ENCODE measurements at regions not wholly inside any gene's neighbourhood (a gene's known extent, or its start where the extent isn't known, plus 50 kb on each side); places are given as distances from the start of the nearest gene placed in this dataset.

DNA sequence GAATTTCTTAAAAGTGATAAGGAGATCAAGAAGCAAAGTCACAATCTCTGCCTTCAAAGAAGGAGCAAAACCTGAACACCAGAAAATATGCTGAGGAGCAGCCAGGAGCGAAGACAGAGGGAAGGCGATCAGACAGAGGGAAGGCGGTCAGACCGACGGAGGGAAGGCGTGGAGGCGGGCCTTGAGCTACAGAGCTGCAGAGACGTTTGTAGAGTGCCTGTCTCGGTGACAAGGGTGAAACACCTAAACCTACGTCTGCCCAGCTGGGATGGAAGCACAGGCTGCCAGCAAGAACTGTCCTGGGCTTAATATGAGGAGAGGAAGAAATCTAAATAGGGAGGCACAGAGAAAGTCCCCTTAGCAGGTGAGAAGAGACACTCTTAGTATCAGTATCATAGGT lies 476.0 kb downstream of the OCA2 start:
- TF ChIP-seq GATA3 (IDR thresholded peaks at IDR 0.05; ENCODE audit: low read depth, low read length) = no peak
- TF ChIP-seq GATA2 (IDR thresholded peaks at IDR 0.05; ENCODE audit: low read depth, low read length) = no peak

DNA sequence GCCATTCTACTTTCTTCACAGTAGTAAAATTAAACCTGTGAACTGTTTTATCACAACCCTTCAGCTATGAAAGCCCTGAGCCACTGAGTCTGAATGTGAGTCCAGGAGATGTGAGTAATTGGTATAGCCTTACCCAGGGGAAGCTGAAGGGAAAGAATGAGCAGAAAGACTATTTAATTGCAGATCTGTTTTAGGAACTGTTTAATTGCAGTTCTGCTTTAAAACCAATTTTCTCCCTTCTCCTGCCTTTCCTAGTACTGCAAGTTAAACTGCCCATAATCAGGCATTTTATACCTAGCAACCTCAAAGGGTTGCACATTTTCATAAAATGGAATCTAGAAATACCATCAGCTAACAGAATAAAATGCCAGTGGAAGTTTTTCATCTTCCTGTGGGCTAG lies 476.7 kb downstream of the OCA2 start:
- TF ChIP-seq GATA3 (IDR thresholded peaks at IDR 0.05; ENCODE audit: low read depth, low read length) (no peak), GATA2 (IDR thresholded peaks at IDR 0.05; ENCODE audit: low read depth, low read length) (no peak)

DNA sequence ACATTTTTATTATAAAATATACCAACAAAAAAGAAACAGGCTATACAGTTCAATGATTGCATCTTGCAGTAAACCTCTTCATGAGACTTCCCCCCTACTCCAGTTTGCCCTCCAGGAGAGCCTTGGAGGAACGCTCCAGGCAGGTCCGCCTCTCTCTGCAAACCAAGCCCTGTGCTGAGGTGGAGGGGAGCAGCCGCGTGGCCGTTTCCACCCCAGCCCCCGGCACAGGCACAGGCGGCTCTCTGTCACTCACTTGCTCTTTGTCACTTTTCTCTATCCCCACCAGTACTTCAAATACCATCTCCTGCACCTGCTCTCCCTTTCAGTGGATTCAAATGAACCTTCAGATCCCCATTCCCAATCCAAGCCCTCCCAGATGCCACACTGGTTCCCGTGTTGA lies 479.9 kb downstream of the OCA2 start:
- TF ChIP-seq GATA3 (IDR thresholded peaks at IDR 0.05; ENCODE audit: low read depth, low read length) (no peak), GATA2 (IDR thresholded peaks at IDR 0.05; ENCODE audit: low read depth, low read length) (no peak)

DNA sequence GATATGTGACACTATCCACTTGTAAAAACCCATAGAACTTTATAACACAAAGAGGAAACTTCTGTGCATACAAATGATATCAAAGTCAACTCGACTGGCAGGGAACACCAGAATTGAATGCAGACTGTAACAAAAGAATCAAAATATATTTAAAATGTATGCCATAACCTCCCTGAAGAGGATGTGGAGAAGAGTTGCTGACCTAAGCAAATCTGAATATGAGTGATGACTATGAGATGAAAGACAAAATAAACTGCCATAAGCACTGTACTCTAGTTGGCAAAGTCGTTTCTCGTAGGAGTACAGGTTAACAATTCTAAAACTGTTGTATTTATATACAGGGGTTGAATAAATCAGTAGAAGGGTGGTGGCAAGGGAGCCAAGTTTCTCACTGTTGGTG lies 482.1 kb downstream of the OCA2 start:
- no peak for TF ChIP-seq GATA3 (IDR thresholded peaks at IDR 0.05; ENCODE audit: low read depth, low read length)
- no peak for TF ChIP-seq GATA2 (IDR thresholded peaks at IDR 0.05; ENCODE audit: low read depth, low read length)

DNA sequence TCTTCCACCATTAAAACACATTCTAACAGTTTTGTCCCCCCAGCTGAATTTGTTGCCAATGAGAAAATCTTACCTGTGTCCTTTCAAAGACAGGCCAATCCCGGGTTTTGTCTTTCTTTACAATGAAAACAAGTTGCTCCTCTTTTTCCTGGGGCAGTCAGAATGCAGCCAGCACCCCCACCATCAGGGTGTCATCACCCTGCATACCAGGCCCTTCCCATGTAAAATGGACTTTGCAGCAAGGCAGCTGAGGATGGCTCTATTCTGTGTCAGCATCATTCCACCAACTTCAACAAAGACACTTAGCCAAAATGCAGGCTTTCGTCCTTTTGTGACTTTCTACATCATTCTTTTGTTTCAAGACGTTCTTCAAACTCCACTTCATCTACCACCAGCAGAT lies 490.9 kb downstream of the OCA2 start:
- TF ChIP-seq GATA2 (IDR thresholded peaks at IDR 0.05; ENCODE audit: low read depth, low read length) = no peak
- TF ChIP-seq GATA3 (IDR thresholded peaks at IDR 0.05; ENCODE audit: low read depth, low read length) = no peak

DNA sequence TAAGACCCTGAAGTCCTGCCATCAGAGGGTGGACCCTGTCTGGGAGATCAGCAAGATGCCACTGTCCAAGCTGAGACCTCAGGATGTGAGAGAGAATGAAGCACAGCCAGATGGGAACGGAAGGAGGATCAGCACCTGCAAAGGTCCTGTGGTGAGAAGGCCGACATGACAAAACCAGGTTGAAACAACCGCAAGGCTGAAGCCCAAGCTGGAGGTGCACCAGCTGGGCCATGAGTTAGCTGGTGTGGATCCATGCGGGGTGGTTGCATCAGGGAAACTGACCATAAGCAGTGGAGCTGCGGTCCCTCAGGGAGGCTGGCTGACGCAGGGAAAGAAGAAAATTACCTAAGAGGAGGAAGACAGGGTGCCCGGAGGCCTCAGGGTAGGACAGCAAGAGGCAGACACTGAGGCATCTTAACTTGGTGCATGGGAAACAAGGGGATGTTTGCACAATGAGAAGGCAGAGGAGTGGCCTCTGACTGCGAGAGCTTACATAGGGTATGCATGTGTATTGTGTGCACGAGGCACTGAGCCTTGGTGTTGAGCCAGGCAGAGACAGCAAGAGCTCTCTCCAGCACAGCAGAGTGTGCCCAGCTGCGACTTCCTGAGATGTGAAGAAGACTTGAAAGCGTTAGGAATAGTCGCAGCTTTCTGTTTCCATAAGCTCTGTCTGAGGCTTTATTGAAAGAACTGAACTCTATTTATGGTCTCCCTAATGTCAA lies 497.7 kb downstream of the OCA2 start:
- TF ChIP-seq GATA2 (IDR thresholded peaks at IDR 0.05; ENCODE audit: low read depth, low read length) = no peak
- no peak for TF ChIP-seq GATA3 (IDR thresholded peaks at IDR 0.05; ENCODE audit: low read depth, low read length)

DNA sequence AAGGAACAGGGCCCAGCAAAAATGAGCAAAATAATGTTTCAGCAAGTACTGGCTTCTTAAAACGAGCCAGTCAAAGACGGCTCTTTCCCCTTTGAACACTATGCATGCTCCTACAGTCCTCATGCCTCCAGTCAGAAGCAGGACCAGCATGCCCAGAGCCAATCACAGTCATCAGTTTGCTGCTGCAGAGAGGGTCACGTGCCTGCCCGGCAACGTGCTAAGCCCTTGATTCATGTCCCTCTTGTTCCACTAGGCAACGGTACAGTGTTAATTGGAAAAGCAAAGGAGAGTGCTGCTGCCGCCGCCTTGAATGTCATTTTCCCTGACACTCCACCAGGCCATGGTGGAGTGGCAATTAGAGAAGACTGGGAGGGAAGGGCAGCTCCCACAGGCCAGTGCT lies 500.1 kb downstream of the OCA2 start:
- TF ChIP-seq GATA2 (IDR thresholded peaks at IDR 0.05; ENCODE audit: low read depth, low read length) (no peak), GATA3 (IDR thresholded peaks at IDR 0.05; ENCODE audit: low read depth, low read length) (no peak)

DNA sequence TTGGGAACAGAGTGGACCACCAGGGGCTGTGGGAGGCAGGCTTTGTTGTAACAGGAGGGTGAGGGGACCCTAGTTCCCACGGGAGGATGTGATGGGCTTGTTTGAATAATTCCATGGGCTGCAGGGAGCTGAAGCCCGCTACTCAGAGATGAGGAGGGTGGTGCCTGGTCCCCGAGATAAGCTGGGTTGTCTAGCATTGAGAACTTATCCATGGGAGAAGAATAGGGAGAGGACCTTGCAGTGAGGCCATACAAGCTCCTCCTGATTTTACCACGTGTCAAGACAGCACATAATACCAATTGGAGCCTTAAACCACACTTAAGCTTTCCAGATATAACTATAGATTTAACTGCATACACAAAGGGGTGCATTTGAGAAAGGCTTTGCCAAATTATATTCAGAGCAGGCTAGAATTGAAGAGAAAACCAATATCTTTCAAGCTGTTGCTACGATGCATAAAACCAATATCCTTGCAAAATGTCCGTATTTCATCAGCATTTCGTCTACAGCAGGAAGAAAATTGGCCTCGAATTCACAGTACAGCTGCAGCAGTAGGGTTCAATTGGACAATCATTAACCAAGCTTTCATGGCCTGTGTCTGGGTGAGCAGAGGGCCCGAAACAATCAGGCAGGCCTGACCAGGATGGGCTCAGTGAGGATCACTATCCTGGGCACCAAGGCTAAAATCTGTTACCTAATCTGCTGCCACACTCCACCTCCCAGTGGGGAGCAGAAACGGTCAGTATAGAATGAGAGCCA lies 500.7 kb downstream of the OCA2 start:
- no peak for TF ChIP-seq GATA3 (IDR thresholded peaks at IDR 0.05; ENCODE audit: low read depth, low read length)
- TF ChIP-seq GATA2 (IDR thresholded peaks at IDR 0.05; ENCODE audit: low read depth, low read length) = no peak

DNA sequence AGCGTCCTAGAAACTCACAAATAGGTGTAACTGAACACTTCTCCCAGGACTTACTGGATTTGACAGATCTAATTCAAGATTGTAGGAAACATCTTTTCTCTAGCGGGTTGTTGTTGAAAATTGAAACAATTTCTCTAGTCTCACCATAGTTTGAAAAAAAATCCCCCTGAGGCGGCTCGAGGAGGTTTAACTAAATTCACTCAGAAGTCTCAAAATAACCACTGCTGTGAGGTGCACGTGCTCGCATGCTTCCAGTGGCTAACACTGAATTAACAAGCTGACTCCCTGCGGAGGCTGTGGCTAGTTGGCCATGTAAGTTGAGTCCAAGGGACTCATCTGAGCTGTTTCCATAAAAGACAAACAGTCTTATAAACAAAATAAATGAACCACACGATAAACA lies 503.9 kb downstream of the OCA2 start:
- TF ChIP-seq GATA3 (IDR thresholded peaks at IDR 0.05; ENCODE audit: low read depth, low read length) = no peak
- no peak for TF ChIP-seq GATA2 (IDR thresholded peaks at IDR 0.05; ENCODE audit: low read depth, low read length)

DNA sequence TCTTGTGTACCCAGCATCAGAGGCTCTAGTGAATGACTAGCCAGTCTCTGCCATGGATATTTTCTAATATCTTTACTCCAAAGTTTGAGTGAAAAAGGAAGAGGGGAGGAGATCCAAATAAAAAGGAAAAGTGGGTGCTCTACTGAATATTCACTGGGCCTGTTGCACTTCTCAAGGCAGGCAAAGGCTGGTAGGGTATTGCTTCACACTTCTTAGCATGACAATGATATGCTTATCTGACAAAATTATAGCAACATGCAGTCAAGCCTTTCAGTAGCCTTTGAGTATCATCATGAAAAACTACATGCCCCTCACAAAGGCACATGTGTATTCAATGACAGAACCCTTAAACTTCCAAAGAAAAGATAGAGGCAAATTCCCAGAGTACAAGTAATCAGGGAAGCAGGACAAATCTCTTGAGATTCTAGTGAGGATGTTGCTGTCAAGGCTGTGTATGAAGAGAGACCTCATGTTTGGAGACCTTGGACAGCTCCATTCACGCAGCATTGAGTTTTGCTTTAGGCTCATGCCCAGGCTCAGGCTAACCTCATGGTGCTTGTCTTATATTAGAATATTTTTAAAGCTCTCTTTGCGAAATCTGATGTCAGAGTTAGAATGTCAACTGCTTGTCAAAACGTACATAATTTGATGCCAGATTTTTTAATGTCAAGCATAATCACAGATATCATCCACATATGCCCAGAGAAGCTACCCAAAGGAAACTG lies 506.9 kb downstream of the OCA2 start:
- TF ChIP-seq GATA3 (IDR thresholded peaks at IDR 0.05; ENCODE audit: low read depth, low read length) (no peak), GATA2 (IDR thresholded peaks at IDR 0.05; ENCODE audit: low read depth, low read length) (no peak)

Data from SH-SY5Y (cell line).